ENCODE measurements at regions not wholly inside any gene's neighbourhood (a gene's known extent, or its start where the extent isn't known, plus 50 kb on each side); places are given as distances from the start of the nearest gene placed in this dataset.
"Not testable (repeated sequence)": the region's sequence is repeated elsewhere in the genome, so short reads cannot be mapped to it uniquely, and the experiment has no call there.

- H3K27ac ChIP-seq, result no peak overlapping the region
- ChIA-PET CTCF (interaction anchor here (0.6 kb wide), 1 partner anchor 141 kb away, joined by 3 read pairs; no protein-coding TSS in a partner anchor), POLR2A (ENCODE audit: low non-redundant PET) (no interaction called here)
- no peak for TF ChIP-seq CTCF (conservative IDR thresholded peaks at IDR 0.05; ENCODE audit: low read depth)
- no peak for DNase-seq (ENCODE audit: low spot score)
Observed at GRCh38 chr1:24251501-24251900, 64.4 kb upstream of the IFNLR1 start.

DNA sequence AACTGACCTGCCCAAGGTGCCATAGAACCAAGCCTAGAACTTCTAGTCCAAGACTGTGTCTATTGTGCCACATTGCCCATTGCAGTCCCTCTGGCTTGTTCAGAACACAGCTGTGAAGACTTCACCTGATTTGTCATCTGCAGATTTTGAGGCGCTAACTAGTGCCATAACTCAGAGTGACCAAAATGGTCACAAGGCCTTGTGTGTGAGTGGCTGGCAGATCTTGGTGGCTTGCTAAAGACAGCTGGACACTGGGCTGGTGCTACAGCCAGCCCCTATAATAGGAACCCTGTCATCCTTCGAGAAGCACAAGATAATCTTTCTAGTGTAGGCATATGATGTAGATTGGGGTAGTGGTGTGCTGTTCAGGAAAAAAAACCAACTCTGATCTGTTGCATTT is 63.7 kb upstream of the IFNLR1 start:
- POLR2A ChIA-PET (ENCODE audit: low non-redundant PET), result no interaction called here
- no peak overlapping the region for H3K27ac ChIP-seq
- DNase-seq (ENCODE audit: low spot score), result no peak
- TF ChIP-seq CTCF (conservative IDR thresholded peaks at IDR 0.05; ENCODE audit: low read depth), result no peak
- CTCF ChIA-PET, result interaction anchor here (0.6 kb wide), 1 partner anchor 142 kb away, joined by 3 read pairs; no protein-coding TSS in a partner anchor

DNA sequence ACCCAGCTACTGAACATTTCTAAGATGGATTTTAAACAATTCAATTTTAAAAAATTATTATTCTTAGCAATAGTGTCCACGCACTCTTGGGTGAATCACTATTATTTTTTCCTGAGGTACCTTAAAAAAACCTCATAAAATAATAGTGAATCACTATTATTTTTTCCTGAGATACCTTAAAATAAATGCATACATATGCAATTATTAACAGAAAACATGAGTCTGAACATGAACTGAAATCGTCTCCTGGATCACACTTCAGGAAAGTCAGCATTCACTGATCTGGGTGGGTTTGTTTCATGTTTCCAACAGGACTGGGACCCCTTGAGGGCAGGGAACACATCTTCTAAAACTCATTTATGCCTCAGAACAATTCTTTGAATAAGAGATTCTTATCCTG is 63.1 kb upstream of the IFNLR1 start:
- no peak for DNase-seq (ENCODE audit: low spot score)
- TF ChIP-seq CTCF (conservative IDR thresholded peaks at IDR 0.05; ENCODE audit: low read depth), result no peak
- no peak overlapping the region for H3K27ac ChIP-seq
- ChIA-PET CTCF (no interaction called here), POLR2A (ENCODE audit: low non-redundant PET) (no interaction called here)

GRCh38 chr1:24248859-24249258 is 61.8 kb upstream of the IFNLR1 start:
- no peak for TF ChIP-seq CTCF (conservative IDR thresholded peaks at IDR 0.05; ENCODE audit: low read depth)
- CTCF ChIA-PET, result no interaction called here
- POLR2A ChIA-PET (ENCODE audit: low non-redundant PET), result no interaction called here
- no peak overlapping the region for H3K27ac ChIP-seq
- DNase-seq (ENCODE audit: low spot score), result no peak

GRCh38 chr1:24247337-24247736 is 60.2 kb upstream of the IFNLR1 start:
- H3K27ac ChIP-seq; CTCF ChIA-PET; POLR2A ChIA-PET (ENCODE audit: low non-redundant PET); DNase-seq (ENCODE audit: low spot score): not testable (repeated sequence)

DNA sequence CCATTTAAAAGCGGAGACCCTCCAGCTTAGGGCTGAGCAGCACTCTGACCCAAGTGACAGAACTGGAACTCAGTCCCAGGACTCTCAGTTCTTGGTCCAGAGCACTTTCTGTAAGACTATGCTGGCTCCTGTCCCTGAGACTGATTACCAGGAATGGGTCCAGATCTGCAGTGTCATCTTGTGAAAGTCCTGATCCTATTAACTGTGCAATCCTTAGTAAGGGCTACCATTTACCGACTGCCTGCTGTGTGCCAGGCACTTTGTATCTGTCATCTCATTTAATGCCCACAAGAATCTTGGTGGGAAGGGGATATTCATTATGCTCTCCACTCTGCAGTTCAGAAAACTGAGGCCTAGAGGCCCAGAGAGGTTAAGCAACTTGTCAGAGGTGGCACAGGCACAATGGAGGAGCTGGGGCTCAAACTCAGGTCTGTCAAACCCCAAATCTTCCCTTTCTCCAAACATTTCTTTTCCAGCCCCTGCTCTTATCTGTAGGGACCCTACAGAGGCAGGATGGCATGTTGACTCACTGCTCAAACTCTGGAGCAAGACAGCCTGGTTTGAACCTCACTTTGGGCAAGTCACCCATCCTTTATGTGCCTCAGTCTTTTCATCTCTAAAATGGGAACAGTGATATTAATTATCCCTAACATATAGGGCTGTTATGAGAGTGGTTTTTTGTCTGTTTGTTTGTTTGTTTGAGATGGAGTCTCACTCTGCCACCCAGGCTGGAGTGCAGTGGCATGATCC is 57.6 kb upstream of the IFNLR1 start:
- TF ChIP-seq CTCF (conservative IDR thresholded peaks at IDR 0.05; ENCODE audit: low read depth), result no peak
- ChIA-PET CTCF (no interaction called here), POLR2A (ENCODE audit: low non-redundant PET) (no interaction called here)
- H3K27ac ChIP-seq, result no peak overlapping the region
- no peak for DNase-seq (ENCODE audit: low spot score)

GRCh38 chr1:24237750-24238395 is 50.8 kb upstream of the IFNLR1 start:
- TF ChIP-seq CTCF (conservative IDR thresholded peaks at IDR 0.05; ENCODE audit: low read depth), result no peak
- H3K27ac ChIP-seq, result no peak overlapping the region
- no peak for DNase-seq (ENCODE audit: low spot score)
- CTCF ChIA-PET, result interaction anchor here (1.4 kb wide), 1 partner anchor 36 kb away, joined by 5 read pairs; no protein-coding TSS in a partner anchor
- POLR2A ChIA-PET (ENCODE audit: low non-redundant PET), result interaction anchor here (0.6 kb wide), 1 partner anchor 590 kb away, joined by 3 read pairs; no protein-coding TSS in a partner anchor

Data from RWPE1 (cell line).